HL-60 (cell line): ENCODE measurements at regions not wholly inside any gene's neighbourhood (a gene's known extent, or its start where the extent isn't known, plus 50 kb on each side); places are given as distances from the start of the nearest gene placed in this dataset.

Experiments used
- DNase-seq, 2 experiments: peaks; one replicate each; pipeline ENCODE4 v3.0.0-alpha.2; 2010 to 2020; ENCODE audit warnings: low read depth in 1 of 2, low spot score in 1 of 2
- H3K27ac ChIP-seq: fragments of 250-450 bp; sonication (Bioruptor Pico); replicated peaks from 2 replicates; pipeline ENCODE4 v1.5.1; 2020; ENCODE audit warnings: mild to moderate bottlenecking, moderate library complexity
- H3K27me3 ChIP-seq: fragments of 250-450 bp; sonication (Bioruptor Pico); 2 replicates; pipeline ENCODE4 v1.5.1; 2021; ENCODE audit warnings: mild to moderate bottlenecking, moderate library complexity; ENCODE audit not compliant: insufficient read depth, poor library complexity, severe bottlenecking
- H3K4me3 ChIP-seq: replicated peaks from 2 replicates; pipeline ENCODE4 v1.5.1; 2011; ENCODE audit warnings: mild to moderate bottlenecking, control low read depth, low read length; ENCODE audit not compliant: insufficient read depth
- GABPA ChIP-seq: IDR thresholded peaks from 2 replicates; pipeline ENCODE4 v1.6.1; 2012; ENCODE audit warnings: low read depth
- POLR2AphosphoS5 ChIP-seq: IDR thresholded peaks from 2 replicates; pipeline ENCODE4 v1.6.1; 2012; ENCODE audit warnings: low read depth
- SPI1 ChIP-seq: IDR thresholded peaks from 2 replicates; pipeline ENCODE4 v1.6.1; 2012; ENCODE audit warnings: low read depth, mild to moderate bottlenecking, borderline replicate concordance
- TF ChIP-seq, protein P1 (sequence below): IDR thresholded peaks from one replicate; pipeline ENCODE4 v1.5.1; 2011; ENCODE audit warnings: low read length, control low read depth, inconsistent platforms; ENCODE audit not compliant: insufficient read depth
- TF ChIP-seq, protein P2 (sequence below): IDR thresholded peaks from 2 replicates; pipeline ENCODE4 v1.6.1; 2012; ENCODE audit warnings: low read depth; ENCODE audit not compliant: insufficient replicate concordance

- TF ChIP-seq SPI1 (no peak), GABPA (no peak), POLR2AphosphoS5 (no peak)
- TF ChIP-seq, protein P1, sequence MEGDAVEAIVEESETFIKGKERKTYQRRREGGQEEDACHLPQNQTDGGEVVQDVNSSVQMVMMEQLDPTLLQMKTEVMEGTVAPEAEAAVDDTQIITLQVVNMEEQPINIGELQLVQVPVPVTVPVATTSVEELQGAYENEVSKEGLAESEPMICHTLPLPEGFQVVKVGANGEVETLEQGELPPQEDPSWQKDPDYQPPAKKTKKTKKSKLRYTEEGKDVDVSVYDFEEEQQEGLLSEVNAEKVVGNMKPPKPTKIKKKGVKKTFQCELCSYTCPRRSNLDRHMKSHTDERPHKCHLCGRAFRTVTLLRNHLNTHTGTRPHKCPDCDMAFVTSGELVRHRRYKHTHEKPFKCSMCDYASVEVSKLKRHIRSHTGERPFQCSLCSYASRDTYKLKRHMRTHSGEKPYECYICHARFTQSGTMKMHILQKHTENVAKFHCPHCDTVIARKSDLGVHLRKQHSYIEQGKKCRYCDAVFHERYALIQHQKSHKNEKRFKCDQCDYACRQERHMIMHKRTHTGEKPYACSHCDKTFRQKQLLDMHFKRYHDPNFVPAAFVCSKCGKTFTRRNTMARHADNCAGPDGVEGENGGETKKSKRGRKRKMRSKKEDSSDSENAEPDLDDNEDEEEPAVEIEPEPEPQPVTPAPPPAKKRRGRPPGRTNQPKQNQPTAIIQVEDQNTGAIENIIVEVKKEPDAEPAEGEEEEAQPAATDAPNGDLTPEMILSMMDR = no peak
- TF ChIP-seq, protein P2, sequence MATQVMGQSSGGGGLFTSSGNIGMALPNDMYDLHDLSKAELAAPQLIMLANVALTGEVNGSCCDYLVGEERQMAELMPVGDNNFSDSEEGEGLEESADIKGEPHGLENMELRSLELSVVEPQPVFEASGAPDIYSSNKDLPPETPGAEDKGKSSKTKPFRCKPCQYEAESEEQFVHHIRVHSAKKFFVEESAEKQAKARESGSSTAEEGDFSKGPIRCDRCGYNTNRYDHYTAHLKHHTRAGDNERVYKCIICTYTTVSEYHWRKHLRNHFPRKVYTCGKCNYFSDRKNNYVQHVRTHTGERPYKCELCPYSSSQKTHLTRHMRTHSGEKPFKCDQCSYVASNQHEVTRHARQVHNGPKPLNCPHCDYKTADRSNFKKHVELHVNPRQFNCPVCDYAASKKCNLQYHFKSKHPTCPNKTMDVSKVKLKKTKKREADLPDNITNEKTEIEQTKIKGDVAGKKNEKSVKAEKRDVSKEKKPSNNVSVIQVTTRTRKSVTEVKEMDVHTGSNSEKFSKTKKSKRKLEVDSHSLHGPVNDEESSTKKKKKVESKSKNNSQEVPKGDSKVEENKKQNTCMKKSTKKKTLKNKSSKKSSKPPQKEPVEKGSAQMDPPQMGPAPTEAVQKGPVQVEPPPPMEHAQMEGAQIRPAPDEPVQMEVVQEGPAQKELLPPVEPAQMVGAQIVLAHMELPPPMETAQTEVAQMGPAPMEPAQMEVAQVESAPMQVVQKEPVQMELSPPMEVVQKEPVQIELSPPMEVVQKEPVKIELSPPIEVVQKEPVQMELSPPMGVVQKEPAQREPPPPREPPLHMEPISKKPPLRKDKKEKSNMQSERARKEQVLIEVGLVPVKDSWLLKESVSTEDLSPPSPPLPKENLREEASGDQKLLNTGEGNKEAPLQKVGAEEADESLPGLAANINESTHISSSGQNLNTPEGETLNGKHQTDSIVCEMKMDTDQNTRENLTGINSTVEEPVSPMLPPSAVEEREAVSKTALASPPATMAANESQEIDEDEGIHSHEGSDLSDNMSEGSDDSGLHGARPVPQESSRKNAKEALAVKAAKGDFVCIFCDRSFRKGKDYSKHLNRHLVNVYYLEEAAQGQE = no peak
- DNase-seq = no peak
- Histone ChIP-seq H3K27ac (no peak overlapping the region), H3K4me3 (no peak overlapping the region), H3K27me3 (no peaks in the 10 kb centered on the region)
Measured at GRCh38 chr5:155761502-155761901, 565.5 kb upstream of the SGCD start.

- Histone ChIP-seq H3K27ac (no peak overlapping the region), H3K27me3 (peaks cover 2% of the 10 kb centered on the region), H3K4me3 (no peak overlapping the region)
- no peak for DNase-seq
- no peak for TF ChIP-seq SPI1
- TF ChIP-seq, protein P1 = no peak
- no peak for TF ChIP-seq GABPA
- TF ChIP-seq POLR2AphosphoS5 = no peak
- TF ChIP-seq, protein P2 = no peak
Measured at GRCh38 chr5:155765715-155766114, 561.2 kb upstream of the SGCD start.

DNA sequence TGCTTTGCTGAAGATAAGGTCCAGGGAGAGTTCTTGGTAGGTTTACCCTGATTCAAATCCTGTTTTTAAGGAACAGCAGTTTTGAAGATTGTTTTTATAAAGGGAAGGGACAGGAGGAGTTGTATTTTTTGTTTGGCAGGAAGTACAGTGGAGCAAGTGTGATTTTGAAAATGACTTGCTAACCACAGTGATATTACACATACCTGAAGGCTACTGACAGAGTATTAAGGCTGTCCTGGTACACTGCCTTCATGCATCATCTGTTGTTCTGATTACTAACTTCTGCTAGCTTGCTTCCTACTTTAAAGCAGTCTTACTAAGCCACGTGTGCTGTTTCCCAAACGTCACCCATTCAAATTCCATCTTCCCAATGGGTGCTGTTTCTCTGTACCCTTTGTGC lies 559.5 kb upstream of the SGCD start:
- no peak for DNase-seq
- no peak overlapping the region for H3K27ac ChIP-seq
- peaks cover 2% of the 10 kb centered on the region for H3K27me3 ChIP-seq
- TF ChIP-seq SPI1 (no peak), GABPA (no peak), POLR2AphosphoS5 (no peak)
- TF ChIP-seq, protein P1 = no peak
- TF ChIP-seq, protein P2 = no peak
- H3K4me3 ChIP-seq = no peak overlapping the region
